Ovary (tissue), 3 donors: ENCODE measurements at regions not wholly inside any gene's neighbourhood (a gene's known extent, or its start where the extent isn't known, plus 50 kb on each side); places are given as distances from the start of the nearest gene placed in this dataset.

Source experiments
- POLR2A ChIP-seq: fragments of 450-650 bp; IDR thresholded peaks from one replicate; pipeline ENCODE4 v1.6.1; 2017; ENCODE audit warnings: antibody characterized with exemption, mild to moderate bottlenecking, moderate library complexity
- TF ChIP-seq, protein P1 (sequence below), 3 donors: fragments of 450-650 bp in 2 of 3; fragments of 200-600 bp in 1 of 3; IDR thresholded peaks; one replicate each; pipeline versions ENCODE4 v1.5.1 to v1.8.0; 2016 to 2022; ENCODE audit warnings: antibody characterized with exemption in 3 of 3, mild to moderate bottlenecking in 1 of 3
- donor health status: DM: no; HTN: no; CAD: no.

DNA sequence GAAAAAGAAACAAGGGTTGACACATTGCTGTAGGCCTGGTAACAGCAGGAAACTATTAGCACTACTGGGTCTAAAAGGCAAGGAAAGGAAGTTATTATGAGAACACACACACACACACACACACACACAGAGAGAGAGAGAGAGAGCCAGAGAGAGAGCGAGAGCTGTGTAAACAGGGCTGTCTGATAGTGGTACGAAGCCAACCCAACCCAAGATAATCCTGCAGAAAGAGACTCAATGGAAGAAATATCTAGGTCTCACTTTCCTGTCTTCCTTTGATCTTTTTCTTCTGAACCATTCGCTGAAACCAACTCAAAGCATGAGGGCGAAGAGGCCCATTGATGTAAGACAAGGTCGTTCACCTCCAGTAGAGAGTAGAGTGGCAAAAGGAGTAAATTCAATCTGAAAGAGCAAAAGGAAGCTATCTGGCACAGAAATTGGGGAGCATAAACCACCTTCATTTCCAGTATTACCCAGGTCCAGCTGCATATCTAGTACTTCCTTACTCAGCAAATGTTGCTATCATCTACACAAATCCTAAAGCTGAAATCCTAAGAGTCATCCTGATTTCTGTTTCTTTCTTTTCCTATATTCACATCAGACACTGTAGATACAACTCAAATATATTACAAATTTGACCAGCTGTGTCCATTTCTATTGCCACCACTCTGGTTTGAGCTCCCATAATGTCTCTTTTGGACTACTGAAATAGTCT is 110.2 kb downstream of the TMEM26 start:
- TF ChIP-seq, protein P1, sequence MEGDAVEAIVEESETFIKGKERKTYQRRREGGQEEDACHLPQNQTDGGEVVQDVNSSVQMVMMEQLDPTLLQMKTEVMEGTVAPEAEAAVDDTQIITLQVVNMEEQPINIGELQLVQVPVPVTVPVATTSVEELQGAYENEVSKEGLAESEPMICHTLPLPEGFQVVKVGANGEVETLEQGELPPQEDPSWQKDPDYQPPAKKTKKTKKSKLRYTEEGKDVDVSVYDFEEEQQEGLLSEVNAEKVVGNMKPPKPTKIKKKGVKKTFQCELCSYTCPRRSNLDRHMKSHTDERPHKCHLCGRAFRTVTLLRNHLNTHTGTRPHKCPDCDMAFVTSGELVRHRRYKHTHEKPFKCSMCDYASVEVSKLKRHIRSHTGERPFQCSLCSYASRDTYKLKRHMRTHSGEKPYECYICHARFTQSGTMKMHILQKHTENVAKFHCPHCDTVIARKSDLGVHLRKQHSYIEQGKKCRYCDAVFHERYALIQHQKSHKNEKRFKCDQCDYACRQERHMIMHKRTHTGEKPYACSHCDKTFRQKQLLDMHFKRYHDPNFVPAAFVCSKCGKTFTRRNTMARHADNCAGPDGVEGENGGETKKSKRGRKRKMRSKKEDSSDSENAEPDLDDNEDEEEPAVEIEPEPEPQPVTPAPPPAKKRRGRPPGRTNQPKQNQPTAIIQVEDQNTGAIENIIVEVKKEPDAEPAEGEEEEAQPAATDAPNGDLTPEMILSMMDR (IDR thresholded peaks at IDR 0.05), result no peak
- no peak for TF ChIP-seq POLR2A
